SIG-M5 treated with dmso at 0.1 percent for 504 hours (cell line): ENCODE measurements at regions not wholly inside any gene's neighbourhood (a gene's known extent, or its start where the extent isn't known, plus 50 kb on each side); places are given as distances from the start of the nearest gene placed in this dataset.
"Not testable (repeated sequence)": the region's sequence is repeated elsewhere in the genome, so short reads cannot be mapped to it uniquely, and the experiment has no call there.

ENCODE experiments used
- DNase-seq: peaks from one replicate; lab custom pipeline; 2025; ENCODE audit not compliant: unreplicated experiment; lab: John Stamatoyannopoulos, UW

DNA sequence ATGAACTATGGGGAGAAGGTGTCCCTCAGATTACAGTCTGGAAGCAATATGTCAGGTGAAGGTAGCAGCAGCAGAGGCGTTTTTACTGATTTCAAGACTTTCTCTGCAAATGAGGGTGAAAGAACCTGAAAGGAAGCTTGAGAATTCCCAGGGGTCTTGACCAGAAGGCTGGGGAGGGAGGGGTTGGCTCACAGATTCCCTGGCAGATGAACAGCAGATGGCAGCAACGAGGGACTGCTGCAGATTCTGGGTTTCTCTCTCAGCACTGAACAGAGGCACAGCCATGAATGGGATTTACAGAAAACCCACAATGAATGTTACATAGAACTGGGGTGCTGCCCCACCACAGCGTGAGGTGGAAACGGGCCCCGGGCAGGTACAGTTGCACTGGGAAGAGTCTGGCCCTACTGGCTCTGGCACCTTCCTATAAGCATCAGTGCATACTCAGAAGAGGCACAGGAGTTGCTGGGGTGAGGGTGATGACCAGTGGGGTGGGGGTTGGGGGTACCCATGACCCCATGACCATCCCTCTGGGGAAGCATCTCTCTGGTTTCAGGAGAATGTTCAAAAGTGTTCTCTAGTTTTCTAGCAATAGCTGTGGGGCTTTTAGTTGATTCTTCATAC, 317.8 kb downstream of the SH2D4B start:
- DNase-seq, result peak; percentile 2

DNA sequence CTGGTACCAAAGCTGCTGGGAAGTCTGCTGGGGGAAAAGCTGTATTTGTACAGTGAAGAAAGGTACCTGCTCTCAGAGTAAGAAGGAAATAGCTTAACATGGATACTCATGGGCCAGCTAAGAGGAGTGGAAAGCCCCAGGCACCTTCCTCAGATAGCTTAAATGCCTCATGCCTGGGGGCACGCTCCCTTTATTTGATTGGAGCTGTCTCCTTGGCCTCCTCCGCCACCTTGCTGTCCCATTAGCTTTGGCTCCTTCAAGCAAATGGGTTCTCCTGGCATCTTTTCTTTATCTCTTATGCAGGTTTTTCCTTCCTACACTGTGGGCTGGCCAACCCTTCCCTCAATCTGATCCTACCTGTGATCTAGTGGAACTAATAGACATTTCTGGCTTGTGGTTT, 318.5 kb downstream of the SH2D4B start:
- no peak for DNase-seq

DNA sequence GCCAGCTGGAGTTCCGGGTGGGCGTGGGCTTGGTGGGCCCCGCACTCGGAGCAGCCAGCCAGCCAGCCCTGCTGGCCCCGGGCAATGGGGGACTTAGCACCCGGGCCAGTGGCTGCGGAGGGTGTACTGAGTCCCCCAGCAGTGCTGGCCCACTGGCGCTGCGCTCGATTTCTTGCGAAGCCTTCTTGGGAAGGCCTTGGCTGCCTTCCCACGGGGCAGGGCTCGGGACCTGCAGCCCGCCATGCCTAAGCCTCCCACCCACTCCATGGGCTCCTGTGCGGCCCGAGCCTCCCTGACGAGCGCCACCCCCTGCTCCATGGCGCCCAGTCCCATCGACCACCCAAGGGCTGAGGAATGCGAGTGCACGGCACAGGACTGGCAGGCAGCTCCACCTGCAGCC, 321.6 kb downstream of the SH2D4B start:
- not testable (repeated sequence) for DNase-seq

DNA sequence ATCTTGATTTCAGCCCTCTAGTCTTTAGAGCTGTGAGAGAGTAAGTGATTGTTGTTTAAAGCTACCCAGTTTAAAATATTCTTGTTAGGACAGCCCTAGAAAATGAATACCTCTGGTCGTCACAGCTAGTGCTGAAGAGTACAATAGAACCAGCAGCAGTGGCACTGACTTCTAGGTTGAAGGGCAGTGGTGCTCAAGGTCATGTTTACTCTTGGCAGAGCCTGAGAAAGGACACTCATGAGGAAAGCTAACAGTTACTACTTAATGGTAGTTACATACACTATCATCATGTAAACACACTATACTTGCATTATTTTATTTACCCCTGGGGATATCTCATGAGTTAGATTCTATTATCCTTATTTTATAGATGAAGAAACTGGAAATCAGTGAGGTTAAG, 323.0 kb downstream of the SH2D4B start:
- no peak for DNase-seq

DNA sequence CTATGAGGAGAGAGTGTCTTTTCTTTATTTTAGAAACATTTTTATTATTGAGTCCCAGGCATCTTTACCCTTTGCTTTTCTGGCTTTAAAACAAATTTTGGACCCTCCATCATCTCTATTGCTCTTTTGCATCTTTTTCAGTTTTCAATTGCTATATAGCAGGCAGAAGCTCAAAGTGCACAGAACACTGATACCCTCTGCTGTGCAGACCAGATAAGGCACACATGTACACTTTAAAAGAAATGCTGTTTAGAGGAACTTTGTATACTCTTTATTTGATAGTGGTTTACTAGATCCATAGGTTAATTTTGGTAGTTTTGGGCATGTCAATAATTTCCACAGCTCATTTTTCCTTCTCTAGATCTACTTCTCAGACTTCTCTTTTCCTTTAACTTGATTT, 324.2 kb downstream of the SH2D4B start:
- no peak for DNase-seq

DNA sequence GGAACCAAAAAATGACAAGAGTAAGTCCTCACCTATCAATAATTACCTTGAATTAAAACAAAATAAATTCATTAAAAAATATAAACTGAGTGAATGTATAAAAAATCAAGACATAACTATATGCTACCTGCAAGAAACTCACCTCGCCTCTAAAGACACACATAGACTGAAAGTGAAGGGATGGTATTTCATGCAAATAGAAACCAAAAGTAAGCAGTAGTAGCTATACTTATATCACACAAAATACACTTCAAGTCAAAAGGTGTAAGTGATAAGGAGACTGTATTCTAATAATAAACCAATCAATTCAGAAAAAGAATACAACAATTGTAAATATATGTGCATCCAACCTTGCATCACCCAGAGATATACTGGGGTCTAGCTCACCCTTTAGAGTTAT, 332.6 kb downstream of the SH2D4B start:
- DNase-seq, result no peak

DNA sequence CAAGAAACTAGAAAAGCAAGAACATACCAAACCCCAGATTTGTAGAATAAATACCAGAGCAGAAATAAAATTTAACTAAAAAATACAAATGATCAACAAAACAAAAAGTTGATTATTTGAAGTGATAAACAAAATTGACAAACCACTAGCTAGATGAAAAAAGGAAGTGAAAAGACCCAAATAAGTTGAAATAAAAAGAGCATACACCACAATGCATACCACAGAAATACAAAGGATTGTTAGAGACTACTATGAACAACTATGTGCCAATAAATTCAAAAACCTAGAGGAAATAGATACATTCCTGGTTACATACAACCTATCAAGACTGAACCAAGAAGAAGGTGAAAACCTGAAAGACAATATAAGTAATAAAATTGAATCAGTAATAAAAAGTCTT, 333.4 kb downstream of the SH2D4B start:
- DNase-seq, result no peak

DNA sequence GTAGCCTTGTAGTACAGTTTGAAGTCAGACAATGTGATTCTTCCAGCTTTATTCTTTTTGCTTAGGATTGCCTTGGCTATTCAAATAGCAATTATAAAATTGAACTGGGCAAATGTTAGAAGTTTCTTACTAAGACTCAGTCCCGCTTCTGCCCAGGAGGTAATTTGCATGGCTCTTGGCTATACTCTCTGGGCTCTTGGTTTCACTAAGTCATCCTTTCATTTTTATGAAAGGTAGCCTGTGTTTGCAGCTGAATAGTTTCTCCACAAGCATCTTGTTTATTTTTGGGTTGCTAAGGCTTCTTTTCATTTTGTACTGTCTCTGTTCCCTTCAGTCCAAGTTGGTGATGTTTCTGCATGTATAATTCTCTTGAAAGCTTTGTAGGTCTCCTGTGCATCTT, 340.6 kb downstream of the SH2D4B start:
- DNase-seq, result no peak

DNA sequence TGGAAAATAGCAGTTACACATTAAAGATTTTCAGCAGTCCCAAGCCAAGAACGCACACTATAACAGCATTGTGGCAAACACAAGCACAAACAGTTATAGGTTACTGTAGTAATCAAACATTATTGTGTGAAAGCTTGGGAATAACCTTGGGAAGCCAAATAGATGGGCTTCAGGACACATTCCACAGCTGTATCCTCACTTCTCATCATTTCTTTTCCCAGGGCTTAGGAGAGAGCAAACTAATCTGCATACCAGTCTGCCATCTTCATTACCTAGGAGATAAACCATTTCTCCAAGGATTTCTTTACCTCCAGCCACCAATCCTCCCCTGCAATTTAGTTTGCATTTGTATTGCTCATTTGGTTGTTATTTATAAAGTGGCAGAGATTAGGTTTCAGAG, 352.4 kb downstream of the SH2D4B start:
- DNase-seq, result no peak

DNA sequence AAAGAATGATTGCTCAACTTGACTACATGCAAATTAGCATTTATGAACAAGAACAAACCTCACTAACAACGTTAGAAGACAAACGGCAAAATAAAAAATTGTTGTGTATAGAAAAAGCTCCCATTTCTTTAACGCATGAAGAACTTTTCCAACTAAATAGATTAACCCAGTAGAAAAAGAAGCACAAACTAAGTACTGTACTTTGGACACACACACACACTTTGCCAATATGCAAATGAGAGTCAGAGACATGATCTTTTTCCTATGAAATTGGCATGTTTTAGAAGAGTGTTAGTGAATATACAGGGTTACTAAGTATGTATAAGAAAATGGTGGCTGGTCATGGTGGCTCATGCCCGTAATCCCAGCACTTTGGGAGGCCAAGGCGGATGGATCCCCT, 355.6 kb downstream of the SH2D4B start:
- no peak for DNase-seq

DNA sequence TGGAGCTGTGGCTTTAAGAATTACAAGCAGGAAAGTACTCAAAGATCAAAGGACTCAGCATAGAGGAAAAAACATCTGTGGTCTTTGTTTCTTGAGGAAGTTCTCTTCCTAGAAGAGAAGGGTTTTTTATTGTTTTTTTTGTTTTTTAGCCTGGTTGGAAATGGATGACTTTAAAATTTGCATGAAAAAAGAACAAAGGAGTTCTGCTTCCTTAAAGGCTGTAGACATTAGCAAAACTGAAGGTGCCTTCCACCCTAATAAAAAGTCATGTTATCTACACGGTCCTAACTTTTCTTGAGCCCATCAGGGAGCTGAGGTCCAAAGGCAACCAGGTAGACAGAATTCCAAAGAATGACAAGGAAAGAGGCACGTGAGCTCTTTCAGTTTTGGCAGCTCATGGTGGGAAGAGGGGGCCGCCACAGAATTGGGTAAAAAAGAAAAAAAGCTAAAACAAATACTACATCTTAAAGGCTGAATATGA, 356.6 kb downstream of the SH2D4B start:
- DNase-seq, result no peak

DNA sequence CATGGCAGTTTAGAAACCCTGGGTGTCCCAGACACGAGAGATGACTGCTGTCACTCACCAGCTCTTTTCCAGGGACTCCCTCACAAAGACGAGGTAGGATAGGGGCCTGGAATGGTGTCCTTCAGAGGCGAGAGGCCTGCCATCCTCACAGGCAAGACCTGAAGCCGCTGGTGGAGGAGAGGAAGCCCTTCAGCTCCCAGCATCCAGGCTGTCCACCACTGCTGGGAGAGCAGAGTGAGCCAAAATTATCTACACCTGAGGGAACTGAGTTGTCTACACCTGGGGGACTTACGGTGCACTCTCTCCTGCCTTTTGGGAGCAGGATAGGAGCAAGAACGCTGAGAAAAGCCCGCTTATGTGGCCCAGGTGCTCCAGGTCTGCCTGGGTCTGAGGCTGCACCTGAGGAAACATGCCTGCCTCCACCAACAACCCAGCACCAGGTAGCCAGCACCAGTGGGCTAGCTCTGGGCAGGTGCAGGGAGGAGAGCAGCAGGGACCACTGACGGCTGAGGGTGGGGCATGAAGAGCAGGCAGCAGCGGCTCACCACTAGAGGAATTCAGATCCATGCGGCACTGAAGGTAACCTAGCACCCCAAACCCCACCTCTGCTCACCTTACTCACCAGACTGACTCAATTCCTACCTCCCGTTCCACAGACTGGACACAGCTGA, 357.2 kb downstream of the SH2D4B start:
- no peak for DNase-seq

DNA sequence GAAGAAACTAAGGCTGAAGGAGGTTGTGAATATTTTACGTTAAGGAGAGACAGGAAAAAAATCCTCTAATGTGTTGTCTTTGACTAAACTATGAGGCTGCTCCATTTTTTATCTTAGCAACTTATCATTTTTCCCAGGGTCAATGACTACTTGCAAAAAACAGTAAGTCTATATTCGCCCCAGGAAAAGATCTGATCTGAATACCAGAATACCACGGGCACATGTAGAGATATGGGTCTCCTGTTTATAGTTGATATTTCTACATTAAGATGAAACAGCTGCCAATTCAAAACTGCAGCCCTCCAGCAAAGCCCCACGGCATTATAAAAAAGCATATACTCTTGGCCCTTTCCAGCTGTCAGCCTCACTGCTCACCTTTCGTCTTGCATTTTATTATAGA, 358.4 kb downstream of the SH2D4B start:
- no peak for DNase-seq

DNA sequence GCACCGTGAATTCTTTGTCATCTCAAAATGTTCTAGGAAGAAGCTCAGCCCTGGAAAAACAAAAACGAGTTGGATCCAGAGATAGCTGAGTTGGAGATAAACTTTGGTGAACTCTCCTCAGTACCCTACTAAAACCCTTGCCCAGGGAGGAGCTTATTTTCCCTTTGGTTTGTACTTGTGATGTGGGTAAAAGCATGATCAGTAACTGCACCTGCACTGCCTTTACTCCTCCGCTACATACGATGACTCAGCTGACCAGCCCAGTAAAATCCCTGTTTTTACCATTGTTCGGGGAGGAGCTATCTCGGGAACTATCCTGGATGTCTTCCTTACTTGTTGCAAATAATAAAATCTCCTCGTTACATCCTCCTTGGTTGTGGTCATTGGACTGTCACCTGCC, 359.3 kb downstream of the SH2D4B start:
- DNase-seq, result no peak

DNA sequence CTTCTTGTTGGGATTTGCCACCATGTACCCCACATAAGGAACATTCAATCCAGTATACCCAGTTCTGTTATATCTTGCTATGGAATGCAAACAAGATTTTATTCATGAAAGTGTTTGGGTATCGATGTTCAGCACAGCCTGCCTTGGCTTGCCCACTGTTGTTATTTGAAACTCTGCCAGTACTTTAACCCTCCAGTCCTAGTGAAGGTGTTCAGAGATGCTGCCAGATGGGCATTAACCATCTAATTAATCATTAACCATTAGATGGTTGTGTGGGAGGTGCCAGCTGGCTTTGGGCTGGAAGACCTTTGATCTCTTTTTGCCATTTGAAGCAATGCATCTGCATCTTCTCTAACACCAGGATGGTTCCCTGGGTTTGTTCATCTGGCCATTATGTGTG, 363.0 kb downstream of the SH2D4B start:
- DNase-seq, result no peak

DNA sequence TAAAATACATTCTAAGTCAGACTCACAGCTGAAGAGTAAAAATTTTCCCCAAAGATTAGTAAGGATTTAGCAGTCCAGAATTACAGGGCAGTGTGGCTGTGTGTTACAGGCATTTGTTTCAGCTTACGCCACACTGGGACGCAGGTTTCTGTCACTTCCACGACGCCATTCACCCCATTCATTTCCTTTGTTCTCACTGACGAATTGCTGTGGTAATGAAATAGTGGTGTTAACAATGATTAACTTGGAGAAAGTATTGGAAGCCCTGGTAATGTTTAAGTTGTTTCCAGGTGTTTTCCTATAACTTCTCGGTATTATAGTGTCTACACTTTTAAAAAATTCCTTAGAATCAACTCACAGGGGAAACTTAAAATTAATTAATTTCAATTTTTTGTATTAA, 370.9 kb downstream of the SH2D4B start:
- DNase-seq, result no peak

DNA sequence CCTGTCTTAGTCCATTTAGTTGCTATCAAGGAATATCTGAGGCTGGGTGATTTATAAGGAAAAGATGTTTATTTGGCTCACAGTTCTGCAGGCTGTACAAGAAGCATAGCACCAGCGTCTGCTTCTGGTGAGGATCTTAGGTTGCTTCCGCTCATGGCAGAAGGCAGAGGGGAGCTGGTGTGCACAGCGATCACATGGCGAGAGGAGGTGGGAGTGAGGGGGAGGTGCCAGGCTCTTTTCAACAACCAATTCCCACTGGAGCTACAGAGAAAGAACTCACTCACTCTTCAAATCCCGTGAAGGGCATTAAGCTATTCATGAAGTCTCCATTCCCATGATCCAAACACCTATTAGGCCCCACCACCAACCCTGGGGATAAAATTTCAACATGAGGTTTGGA, 371.6 kb downstream of the SH2D4B start:
- DNase-seq, result no peak

DNA sequence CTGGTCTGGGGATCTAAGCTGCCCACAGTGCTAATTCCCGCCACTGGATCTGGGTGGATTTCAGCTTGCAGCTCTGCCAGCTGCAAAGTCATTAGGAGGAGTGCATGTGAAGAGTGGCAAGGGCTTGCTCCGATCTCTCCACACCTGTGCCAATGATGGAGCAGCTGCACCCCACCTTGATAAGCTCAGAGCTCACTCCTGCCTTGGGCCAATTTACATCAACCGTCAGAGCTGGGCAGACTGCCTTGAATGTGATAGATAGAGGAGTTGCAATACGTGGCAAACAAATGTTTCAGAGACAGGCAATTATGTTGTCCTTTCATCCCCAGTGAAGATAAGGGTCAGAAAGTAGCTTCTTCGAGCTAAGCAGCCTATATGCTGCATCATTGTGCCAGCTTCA, 379.9 kb downstream of the SH2D4B start:
- DNase-seq, result no peak

DNA sequence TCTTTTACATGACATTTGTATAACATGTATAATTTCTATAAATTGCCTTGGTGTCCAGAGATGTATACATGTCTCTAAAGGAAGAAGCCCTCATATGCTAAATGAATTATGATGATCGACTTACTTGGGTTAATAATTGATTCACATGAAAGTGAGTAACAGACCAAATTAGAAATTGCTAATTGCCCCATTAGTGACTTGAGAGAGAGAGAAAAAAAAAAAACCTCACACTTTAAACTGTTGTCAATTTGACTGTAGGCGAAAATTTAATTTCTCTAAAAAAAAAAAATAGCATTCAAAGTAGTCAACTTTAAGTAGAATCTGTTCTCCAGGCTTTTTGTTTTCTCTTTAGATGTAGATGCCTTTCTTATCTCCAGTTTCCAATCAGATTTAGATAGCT, 383.3 kb downstream of the SH2D4B start:
- no peak for DNase-seq

DNA sequence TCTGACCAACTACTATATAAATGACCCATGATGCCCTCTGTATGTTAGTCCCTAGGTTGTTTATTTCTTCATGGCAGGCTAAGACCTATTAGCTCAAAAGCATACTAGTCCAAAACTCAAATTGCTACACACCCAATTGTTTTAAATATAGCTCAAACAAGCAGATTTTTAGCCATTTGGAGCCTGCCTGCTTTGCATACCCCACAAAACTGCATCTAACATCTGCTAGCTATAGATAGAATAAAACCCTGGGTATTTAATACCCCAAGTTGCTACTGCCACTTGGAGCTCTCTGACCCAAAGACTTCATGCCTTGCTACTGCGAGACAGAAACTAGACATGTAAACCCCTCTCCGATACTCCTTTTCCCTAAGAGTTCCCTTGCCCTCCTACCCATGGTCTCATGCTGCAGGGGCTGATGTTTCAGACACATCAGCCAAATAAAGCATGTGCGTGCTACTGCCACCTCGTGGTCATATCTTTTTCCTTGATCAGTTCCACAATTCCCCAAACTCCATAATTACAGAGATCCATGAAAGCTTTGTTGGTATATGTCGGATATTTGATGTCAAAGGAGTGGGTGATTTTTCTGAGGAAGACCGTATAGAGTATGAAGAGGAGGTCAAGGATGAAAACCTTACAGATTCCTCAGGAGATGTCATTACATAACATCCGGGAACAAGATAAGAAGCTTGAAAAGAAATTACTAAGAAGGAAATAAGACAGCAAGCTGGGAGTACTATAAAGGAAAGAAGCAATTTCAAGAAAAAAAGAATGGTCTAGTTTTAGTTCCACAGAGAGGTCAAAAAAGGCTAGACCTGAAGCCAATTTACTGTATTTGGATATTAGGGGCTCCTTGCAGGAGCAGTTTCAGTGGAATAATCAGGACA, 386.6 kb downstream of the SH2D4B start:
- peak; percentile 35 for DNase-seq

DNA sequence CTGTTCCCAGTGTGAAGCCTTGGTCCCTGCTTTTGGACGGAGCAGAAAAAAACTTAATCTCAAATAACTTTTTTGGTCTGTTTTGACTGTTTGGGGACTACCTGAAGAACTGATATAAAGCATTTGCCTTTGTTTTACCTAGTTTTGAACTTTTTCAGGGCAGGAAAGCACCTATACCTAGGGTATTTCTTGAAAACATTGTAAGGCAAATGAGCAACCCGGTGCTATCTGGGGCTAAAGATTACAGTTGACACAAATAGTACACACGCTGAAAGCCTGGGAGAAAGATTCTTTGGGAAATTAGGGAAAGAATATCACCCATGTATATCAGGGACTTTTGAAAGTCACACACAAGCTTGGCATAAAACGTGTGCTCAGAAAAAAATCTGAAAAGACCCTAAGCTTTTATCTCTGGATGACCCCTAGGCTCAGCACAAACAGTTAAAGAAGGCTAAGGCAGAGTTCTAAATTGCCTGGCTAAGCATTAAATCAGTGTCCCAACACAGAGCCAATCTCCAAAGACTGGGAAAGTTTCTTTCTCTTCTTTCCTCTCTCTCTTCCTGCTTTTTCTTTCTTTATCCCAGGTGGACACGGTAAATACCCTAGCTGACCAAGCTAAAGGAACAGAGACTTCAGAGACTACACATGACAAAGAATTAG, 389.8 kb downstream of the SH2D4B start:
- no peak for DNase-seq

DNA sequence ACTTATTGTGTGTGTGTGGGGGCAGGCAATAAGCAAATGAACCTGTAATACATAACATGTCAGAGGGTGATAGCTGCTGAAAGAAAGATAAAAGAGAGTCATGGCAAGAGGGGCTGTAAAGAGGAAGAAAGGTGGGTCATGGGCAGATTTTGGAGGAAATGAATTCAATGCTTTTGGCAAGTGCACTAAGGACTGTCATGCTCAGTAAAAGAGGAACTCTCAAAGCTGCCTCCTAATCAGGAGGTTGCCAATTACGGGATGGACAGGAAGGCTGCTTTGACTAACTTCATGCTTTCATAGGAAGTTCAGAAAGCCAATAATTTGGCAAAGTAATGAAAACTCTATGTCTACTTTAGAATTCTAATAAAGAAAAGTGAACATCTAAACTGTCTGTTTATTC, 401.2 kb downstream of the SH2D4B start:
- DNase-seq, result no peak
